MM.1S (cell line): ENCODE measurements at regions not wholly inside any gene's neighbourhood (a gene's known extent, or its start where the extent isn't known, plus 50 kb on each side); places are given as distances from the start of the nearest gene placed in this dataset.

Experiments
- DNase-seq: peaks from one replicate; pipeline ENCODE4 v3.0.0-alpha.2; 2015
- H2AFZ ChIP-seq: fragments of 300-600 bp; sonication (generic); 2 replicates; pipeline ENCODE4 v1.6.0; 2016; ENCODE audit warnings: antibody characterized with exemption, low read length
- H3F3A ChIP-seq: fragments of 300-600 bp; sonication (generic); 2 replicates; pipeline ENCODE4 v1.6.1; 2016; ENCODE audit warnings: mild to moderate bottlenecking, antibody characterized with exemption, low read length, moderate library complexity, mixed read lengths; ENCODE audit not compliant: insufficient read depth
- H3K27ac ChIP-seq: fragments of 300-600 bp; sonication (generic); 2 replicates; pipeline ENCODE4 v1.5.1; 2016; ENCODE audit warnings: mild to moderate bottlenecking, low read length
- H3K27me3 ChIP-seq: fragments of 300-600 bp; sonication (generic); replicated peaks from 2 replicates; pipeline ENCODE4 v1.6.0; 2016; ENCODE audit warnings: low read length; ENCODE audit not compliant: insufficient read depth
- H3K36me3 ChIP-seq: fragments of 300-600 bp; sonication (generic); replicated peaks from 2 replicates; pipeline ENCODE4 v1.6.1; 2016; ENCODE audit warnings: mild to moderate bottlenecking, low read length, mixed read lengths; ENCODE audit not compliant: insufficient read depth
- H3K4me1 ChIP-seq: fragments of 300-600 bp; sonication (generic); 2 replicates; pipeline ENCODE4 v1.6.1; 2016; ENCODE audit warnings: low read length, mixed read lengths
- H3K4me2 ChIP-seq: fragments of 300-600 bp; sonication (generic); 2 replicates; pipeline ENCODE4 v1.6.0; 2016; ENCODE audit warnings: low read depth, low read length
- H3K4me3 ChIP-seq: fragments of 300-600 bp; sonication (generic); 2 replicates; pipeline ENCODE4 v1.5.1; 2016; ENCODE audit warnings: low read length, mixed read lengths
- H3K79me2 ChIP-seq: fragments of 300-600 bp; sonication (generic); 2 replicates; pipeline ENCODE4 v1.6.1; 2016; ENCODE audit warnings: mixed run types, low read length, mixed read lengths
- H3K9ac ChIP-seq: fragments of 300-600 bp; sonication (generic); 2 replicates; pipeline ENCODE4 v1.6.1; 2016; ENCODE audit warnings: low read length, mixed read lengths
- H3K9me2 ChIP-seq: fragments of 300-600 bp; sonication (generic); replicated peaks from 2 replicates; pipeline ENCODE4 v1.6.1; 2016; ENCODE audit warnings: mild to moderate bottlenecking, low read length, mixed read lengths; ENCODE audit not compliant: insufficient read depth
- H3K9me3 ChIP-seq: fragments of 300-600 bp; sonication (generic); replicated peaks from 2 replicates; pipeline ENCODE4 v1.6.1; 2016; ENCODE audit warnings: mild to moderate bottlenecking, low read length, mixed read lengths; ENCODE audit not compliant: insufficient read depth
- H4K20me1 ChIP-seq: fragments of 300-600 bp; sonication (generic); 2 replicates; pipeline ENCODE4 v1.6.1; 2016; ENCODE audit warnings: mild to moderate bottlenecking, low read length, moderate library complexity, mixed read lengths; ENCODE audit not compliant: insufficient read depth
- CTCF ChIP-seq: fragments of 300-600 bp; sonication (generic); IDR thresholded peaks from 2 replicates; pipeline ENCODE4 v1.5.1; 2016; ENCODE audit warnings: antibody characterized with exemption, low read length, mixed read lengths
- EZH2 ChIP-seq: fragments of 300-600 bp; sonication (generic); optimal IDR thresholded peaks from 2 replicates; pipeline ENCODE3; 2017; ENCODE audit warnings: low read depth, mild to moderate bottlenecking, antibody characterized with exemption, low read length, mixed read lengths
- EZH2phosphoT487 ChIP-seq: fragments of 300-600 bp; sonication (generic); IDR thresholded peaks from 2 replicates; pipeline ENCODE4 v1.6.1; 2018; ENCODE audit warnings: antibody characterized with exemption, low read length

DNA sequence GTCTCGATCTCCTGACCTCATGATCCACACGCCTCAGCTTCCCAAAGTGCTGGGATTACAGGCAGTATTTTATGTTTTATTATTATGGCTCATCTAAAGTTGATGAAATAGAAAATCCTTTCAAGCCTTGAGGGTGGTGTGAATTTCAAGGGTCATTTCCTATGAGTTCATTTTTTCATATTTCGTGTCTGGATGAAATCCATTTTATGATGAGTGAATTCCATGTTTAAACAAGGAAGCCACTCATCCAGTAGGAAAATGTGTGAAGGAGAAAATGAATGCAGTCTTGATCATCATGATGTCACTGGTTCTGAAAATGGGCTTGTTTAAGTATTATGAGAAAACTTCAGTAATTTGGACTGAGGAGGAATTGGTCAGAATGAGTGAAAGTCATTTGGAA lies 74.6 kb upstream of the ZSWIM6 start:
- DNase-seq = no peak

DNA sequence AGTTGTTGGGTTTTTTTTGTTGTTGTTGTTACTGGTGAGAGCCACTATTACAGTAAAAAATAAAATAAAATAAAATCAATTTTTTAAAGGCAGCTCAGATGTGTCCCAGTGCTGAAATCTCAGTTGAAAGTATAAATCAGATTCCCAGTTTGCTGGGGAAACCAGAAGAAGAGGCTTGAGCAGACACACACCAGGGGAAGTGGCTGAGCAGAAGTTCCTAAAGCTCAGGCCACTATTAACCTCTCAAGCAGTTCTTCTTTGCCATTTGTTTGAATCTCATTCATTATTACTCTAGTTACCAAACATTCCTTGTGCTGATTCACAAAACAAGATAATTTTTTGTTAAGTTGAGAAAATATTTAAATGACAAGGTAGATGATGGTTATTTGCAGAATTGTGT lies 70.9 kb upstream of the ZSWIM6 start:
- DNase-seq = no peak
- no peak overlapping the region for H3K9ac ChIP-seq
- H4K20me1 ChIP-seq = no peaks in the 10 kb centered on the region
- no peaks in the 10 kb centered on the region for H3K36me3 ChIP-seq
- H3K4me3 ChIP-seq = no peak overlapping the region
- H3K27ac ChIP-seq = no peak overlapping the region
- H3F3A ChIP-seq = no peaks in the 10 kb centered on the region
- no peak overlapping the region for H2AFZ ChIP-seq
- 0 out of 2 replicates have a peak, but pooled peaks cover 6% of the 10 kb centered on the region for H3K4me1 ChIP-seq
- no peaks in the 10 kb centered on the region for H3K27me3 ChIP-seq
- no peaks in the 10 kb centered on the region for H3K9me3 ChIP-seq
- no peaks in the 10 kb centered on the region for H3K79me2 ChIP-seq
- no peaks in the 10 kb centered on the region for H3K9me2 ChIP-seq
- H3K4me2 ChIP-seq = no peak overlapping the region
- TF ChIP-seq CTCF (no peak), EZH2 (no peak), EZH2phosphoT487 (no peak)

More for the DNA sequence above, 74.6 kb upstream of the ZSWIM6 start:
- Histone ChIP-seq H3K27me3 (no peaks in the 10 kb centered on the region), H3K9me2 (no peaks in the 10 kb centered on the region), H3K4me1 (no peaks in the 10 kb centered on the region), H2AFZ (no peak overlapping the region), H3K27ac (no peak overlapping the region), H3F3A (no peaks in the 10 kb centered on the region), H3K79me2 (no peaks in the 10 kb centered on the region), H3K4me3 (no peak overlapping the region), H3K9me3 (no peaks in the 10 kb centered on the region), H3K36me3 (no peaks in the 10 kb centered on the region), H3K9ac (no peak overlapping the region), H4K20me1 (no peaks in the 10 kb centered on the region), H3K4me2 (no peak overlapping the region)
- TF ChIP-seq EZH2phosphoT487 (no peak), EZH2 (no peak), CTCF (no peak)

GRCh38 chr5:61262080-61262479 lies 70.0 kb upstream of the ZSWIM6 start:
- no peak overlapping the region for H3K4me2 ChIP-seq
- no peaks in the 10 kb centered on the region for H3K9me2 ChIP-seq
- H3K27me3 ChIP-seq = no peaks in the 10 kb centered on the region
- no peaks in the 10 kb centered on the region for H3K9me3 ChIP-seq
- H2AFZ ChIP-seq = no peak overlapping the region
- H3K79me2 ChIP-seq = no peaks in the 10 kb centered on the region
- no peaks in the 10 kb centered on the region for H4K20me1 ChIP-seq
- H3K4me3 ChIP-seq = no peak overlapping the region
- H3K4me1 ChIP-seq = 0 out of 2 replicates have a peak, but pooled peaks cover 6% of the 10 kb centered on the region
- no peak overlapping the region for H3K9ac ChIP-seq
- TF ChIP-seq CTCF (no peak), EZH2 (no peak), EZH2phosphoT487 (no peak)
- no peaks in the 10 kb centered on the region for H3K36me3 ChIP-seq
- H3K27ac ChIP-seq = no peak overlapping the region
- DNase-seq = no peak
- H3F3A ChIP-seq = no peaks in the 10 kb centered on the region
